ENCODE measurements at regions not wholly inside any gene's neighbourhood (a gene's known extent, or its start where the extent isn't known, plus 50 kb on each side); places are given as distances from the start of the nearest gene placed in this dataset.

DNA sequence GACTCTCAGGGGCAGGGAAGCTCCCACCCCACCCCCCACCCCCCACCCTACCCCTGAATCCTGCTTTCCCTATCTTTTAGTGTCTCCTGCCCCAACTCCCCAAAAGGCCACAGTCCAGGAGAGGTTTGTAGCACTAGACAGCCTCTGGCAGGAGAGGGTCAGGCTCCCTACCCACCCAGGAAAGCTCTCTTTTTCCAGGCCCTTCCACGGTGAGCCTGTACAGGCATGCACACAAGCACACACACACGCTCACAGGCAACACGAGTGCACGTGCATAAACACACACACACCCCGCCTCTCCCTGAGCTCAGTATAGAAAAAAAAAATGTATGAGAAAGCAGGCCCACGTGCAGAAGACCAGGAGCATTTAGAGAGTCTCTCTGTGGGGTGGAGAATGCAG, 414.0 kb downstream of the MN1 start:
- Histone ChIP-seq H3K9me3 (ENCODE audit: severe bottlenecking) (no peaks in the 10 kb centered on the region), H3K36me3 (no peaks in the 10 kb centered on the region), H3K4me3 (ENCODE audit: low read depth, low read length) (no peak overlapping the region), H3K27me3 (ENCODE audit: insufficient read depth, low read depth, severe bottlenecking) (no peaks in the 10 kb centered on the region), H3K27ac (no peak overlapping the region)
- DNase-seq: no peak
- TF ChIP-seq, protein P1, sequence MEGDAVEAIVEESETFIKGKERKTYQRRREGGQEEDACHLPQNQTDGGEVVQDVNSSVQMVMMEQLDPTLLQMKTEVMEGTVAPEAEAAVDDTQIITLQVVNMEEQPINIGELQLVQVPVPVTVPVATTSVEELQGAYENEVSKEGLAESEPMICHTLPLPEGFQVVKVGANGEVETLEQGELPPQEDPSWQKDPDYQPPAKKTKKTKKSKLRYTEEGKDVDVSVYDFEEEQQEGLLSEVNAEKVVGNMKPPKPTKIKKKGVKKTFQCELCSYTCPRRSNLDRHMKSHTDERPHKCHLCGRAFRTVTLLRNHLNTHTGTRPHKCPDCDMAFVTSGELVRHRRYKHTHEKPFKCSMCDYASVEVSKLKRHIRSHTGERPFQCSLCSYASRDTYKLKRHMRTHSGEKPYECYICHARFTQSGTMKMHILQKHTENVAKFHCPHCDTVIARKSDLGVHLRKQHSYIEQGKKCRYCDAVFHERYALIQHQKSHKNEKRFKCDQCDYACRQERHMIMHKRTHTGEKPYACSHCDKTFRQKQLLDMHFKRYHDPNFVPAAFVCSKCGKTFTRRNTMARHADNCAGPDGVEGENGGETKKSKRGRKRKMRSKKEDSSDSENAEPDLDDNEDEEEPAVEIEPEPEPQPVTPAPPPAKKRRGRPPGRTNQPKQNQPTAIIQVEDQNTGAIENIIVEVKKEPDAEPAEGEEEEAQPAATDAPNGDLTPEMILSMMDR (IDR thresholded peaks at IDR 0.05; ENCODE audit: low read depth, low read length): no peak

DNA sequence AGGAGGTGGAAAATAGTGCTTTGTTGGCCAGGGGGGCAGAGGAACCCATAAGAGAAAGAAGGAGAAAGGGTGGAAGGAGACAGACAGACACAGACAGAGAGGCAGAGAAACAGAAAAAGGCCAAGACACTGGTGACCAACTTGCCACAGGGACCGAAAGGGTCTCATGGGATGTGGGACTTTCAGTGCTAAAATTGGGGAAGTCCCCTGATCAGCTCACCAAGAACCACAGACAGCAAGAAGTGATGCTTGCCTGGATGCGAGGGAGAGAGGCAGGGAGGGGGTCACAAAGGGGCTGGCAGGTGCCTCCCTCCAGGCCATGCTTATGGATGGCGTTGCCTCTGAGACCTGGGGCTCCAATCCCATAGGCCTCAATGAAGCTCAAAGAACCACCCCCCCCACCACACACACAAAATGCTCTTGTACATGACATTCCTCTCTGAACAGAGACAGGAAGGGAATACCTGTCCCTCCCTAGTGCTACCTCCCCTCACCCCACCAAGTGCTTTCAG, 413.4 kb downstream of the MN1 start:
- no peaks in the 10 kb centered on the region for H3K36me3 ChIP-seq
- H3K27me3 ChIP-seq (ENCODE audit: insufficient read depth, low read depth, severe bottlenecking): no peaks in the 10 kb centered on the region
- no peak overlapping the region for H3K27ac ChIP-seq
- TF ChIP-seq, protein P1 (IDR thresholded peaks at IDR 0.05; ENCODE audit: low read depth, low read length): no peak
- no peak overlapping the region for H3K4me3 ChIP-seq (ENCODE audit: low read depth, low read length)
- no peak for DNase-seq
- H3K9me3 ChIP-seq (ENCODE audit: severe bottlenecking): no peaks in the 10 kb centered on the region

DNA sequence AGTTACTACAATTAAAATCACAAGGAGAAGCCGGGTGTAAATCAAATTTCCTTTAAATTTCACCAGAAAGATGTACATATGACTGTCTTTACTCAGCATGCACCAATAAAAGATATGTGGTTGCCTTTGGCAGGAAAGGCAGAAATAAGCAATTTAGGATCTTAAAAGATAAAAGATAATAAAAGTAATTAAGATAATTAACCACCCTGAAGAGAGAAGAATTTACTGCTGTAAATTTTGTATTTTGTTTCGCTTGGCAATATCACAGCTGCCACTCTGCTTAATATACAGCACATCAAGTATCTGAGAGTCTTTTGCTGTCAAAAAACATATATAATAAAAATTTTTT, 411.9 kb downstream of the MN1 start:
- no peak overlapping the region for H3K4me3 ChIP-seq (ENCODE audit: low read depth, low read length)
- H3K27ac ChIP-seq: no peak overlapping the region
- H3K9me3 ChIP-seq (ENCODE audit: severe bottlenecking): no peaks in the 10 kb centered on the region
- no peaks in the 10 kb centered on the region for H3K27me3 ChIP-seq (ENCODE audit: insufficient read depth, low read depth, severe bottlenecking)
- no peaks in the 10 kb centered on the region for H3K36me3 ChIP-seq
- TF ChIP-seq, protein P1 (IDR thresholded peaks at IDR 0.05; ENCODE audit: low read depth, low read length): no peak
- DNase-seq: no peak

DNA sequence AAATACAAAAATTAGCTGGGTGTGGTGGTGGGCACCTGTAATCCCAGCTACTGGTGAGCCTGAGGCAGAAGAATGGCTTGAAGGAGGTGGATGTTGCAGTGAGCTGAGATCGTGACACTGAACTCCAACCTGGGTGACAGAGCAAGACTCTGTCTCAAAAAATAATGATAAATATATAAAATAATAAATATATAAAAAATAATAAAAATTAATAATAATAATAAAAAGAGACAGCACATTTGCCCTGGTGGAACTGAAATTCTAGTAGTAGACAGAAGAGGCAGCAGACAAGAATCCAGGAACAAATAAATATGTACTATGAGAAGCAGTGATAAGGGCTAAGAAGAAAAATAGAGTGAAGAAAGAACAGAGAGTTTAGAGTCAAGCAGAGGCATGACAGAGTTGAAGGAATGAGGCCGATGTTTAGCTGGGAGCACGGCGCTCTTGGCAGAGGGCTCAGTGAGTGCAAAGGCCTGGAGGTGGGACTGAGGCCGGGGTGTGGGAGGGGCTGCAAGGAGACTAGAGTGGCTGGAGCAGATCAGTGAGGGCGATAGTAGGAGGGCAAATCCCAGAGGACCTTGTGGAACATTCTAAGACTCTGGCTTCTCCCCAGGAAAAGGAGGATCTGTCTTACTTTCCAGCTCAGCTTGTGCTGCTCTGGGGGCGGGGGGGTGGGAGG, 410.3 kb downstream of the MN1 start:
- Histone ChIP-seq H3K9me3 (ENCODE audit: severe bottlenecking) (no peaks in the 10 kb centered on the region), H3K4me3 (ENCODE audit: low read depth, low read length) (no peak overlapping the region), H3K36me3 (no peaks in the 10 kb centered on the region), H3K27ac (no peak overlapping the region), H3K27me3 (ENCODE audit: insufficient read depth, low read depth, severe bottlenecking) (no peaks in the 10 kb centered on the region)
- TF ChIP-seq, protein P1 (IDR thresholded peaks at IDR 0.05; ENCODE audit: low read depth, low read length): no peak
- no peak for DNase-seq

DNA sequence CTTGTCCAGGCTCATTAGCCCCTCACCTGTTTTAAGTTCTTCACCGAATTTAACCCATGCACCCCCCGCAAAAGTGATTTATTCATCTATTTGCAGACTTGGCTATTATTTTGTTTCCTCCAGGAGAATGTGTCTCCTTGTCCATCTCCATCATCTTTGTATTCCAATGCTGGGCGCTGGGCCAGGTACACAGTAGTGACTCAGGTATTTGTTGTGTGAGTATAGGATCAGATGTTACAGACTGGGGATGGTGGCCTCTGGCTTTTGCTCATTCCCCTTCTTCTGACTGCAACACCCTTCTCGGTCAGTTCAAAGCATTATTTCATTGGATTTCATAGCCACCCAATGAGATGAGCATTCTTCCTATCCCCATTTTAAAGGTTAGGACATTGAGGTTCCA, 408.2 kb downstream of the MN1 start:
- TF ChIP-seq, protein P1 (IDR thresholded peaks at IDR 0.05; ENCODE audit: low read depth, low read length): no peak
- H3K27ac ChIP-seq: no peak overlapping the region
- no peaks in the 10 kb centered on the region for H3K27me3 ChIP-seq (ENCODE audit: insufficient read depth, low read depth, severe bottlenecking)
- H3K9me3 ChIP-seq (ENCODE audit: severe bottlenecking): no peaks in the 10 kb centered on the region
- no peak overlapping the region for H3K4me3 ChIP-seq (ENCODE audit: low read depth, low read length)
- no peak for DNase-seq
- H3K36me3 ChIP-seq: no peaks in the 10 kb centered on the region
